ENCODE measurements at regions not wholly inside any gene's neighbourhood (a gene's known extent, or its start where the extent isn't known, plus 50 kb on each side); places are given as distances from the start of the nearest gene placed in this dataset.
A peak's percentile ranks its signal among the peaks of the same experiment; 100 is the strongest.

DNA sequence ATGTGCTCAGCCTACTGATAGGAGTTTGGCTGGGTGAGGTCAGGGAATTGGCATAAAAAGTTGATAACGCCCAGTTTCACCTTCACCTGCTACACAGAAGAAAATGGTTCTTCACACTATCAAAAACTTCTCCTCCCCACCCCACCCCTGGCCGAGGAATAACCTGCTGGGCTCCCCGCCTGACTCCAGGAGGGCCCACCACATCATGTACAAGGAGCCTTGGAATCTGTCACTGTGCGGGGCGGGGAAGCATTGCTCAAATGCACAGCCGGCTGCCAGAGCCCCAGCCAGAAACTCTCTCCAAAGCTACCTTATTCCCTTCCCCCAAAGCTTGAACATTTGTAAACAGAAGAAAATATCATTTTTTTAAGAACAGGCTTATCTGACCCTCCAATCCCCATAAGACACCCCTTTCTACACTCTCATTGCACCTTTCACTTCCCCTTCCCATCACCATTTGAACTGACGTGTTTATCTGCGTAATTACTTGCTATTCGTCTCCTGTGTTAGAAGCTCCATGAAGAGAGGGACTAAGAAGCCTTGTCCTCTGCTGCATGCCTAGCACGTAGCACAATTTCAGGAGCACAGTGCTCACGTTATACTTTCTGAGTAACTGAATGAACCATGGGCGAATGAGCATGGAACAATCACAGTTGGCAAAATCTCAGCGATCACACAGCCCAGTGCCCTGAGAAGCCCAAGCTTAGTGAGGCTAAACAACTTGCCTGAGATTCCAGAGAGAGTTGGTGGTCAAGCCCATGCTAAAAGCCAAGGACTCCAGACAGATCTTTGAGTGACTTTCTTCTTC lies 82.9 kb downstream of the HES1 start:
- no peak for DNase-seq (ENCODE audit: low spot score)

DNA sequence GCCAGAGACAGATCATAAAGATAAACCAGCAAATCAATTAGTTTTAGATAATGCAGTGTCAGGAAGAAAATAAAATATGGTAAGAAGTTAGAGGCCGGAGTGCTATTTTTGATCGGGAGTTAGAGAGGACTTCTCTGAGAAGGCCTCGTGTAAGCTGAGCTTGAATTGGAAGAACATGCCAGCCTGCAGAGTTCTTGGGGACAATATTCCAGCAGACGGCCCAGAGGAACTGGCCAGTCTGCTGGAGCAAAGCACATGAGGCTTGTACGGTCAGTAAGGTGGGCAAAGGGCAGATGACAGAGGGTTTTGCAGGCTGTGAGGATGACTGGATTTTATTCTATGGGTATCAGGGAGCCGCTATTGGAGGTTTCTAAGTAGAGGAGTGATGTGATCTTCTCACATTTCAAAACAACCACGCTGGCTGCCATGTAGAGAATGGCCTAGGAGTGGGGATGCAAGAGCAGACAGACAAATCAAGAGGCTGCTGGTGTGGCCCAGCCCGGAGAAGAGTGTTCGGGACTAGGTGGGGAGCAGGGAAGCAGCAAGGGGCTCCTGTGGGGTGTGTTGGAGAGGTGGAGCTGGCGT lies 84.0 kb downstream of the HES1 start:
- DNase-seq (ENCODE audit: low spot score): no peak

DNA sequence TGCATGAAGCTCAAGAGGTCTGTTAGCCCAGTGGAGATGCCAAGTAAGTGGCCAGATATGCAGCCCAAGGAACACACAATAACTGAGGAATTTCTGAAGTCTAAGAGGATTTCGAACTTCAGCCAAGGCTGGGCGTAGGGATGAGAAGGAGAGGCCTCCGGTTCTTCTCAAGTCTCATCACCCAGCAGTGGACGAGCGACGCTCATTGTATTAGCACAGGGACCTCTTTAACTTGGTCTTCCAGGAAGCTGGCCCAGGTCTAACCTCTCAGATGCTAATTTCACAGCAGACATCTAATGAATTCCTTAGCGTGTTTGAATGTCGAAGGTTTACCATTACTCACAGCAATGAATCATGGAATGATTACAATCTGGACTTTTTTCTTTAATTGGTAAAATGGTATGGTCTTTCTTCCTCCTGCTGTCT lies 85.0 kb downstream of the HES1 start:
- no peak for DNase-seq (ENCODE audit: low spot score)

DNA sequence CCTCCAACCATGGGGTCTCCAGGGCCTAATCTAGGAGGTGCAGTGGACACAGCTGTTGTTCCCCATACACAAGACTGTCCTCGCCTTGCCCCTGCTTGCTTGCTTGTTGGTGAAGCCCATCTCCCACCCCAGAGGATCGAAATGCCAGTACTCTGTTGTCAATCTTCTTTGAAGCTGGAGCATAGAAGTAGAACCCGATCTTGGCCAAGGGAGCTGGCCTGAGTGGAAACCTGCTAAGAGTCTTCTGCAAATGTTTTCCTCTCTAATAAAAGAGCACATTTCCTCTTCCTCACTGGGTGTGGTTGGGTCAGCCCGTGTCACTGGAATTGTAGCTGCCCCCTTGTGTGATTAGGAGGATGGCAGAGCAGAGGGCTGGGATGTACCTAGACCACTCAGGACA lies 85.4 kb downstream of the HES1 start:
- DNase-seq (ENCODE audit: low spot score): no peak

DNA sequence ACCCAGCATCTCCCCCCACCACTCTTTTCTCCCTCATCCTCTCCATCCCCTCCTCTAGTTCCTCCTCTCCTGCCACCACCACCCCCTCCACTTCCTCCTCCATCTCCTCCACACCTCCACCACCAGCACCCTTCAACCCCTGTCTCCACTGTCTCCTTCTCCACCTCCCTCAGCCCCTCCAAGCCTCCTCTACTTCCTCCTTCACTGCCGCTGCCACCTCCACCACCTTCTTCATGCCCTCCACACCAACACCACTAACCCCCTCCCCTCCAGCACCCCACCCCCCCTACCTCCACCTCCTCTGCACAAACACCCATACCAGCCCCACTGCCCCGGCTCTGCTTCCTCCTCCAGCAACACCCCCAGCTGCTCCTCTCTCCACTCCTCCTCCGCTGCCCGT lies 88.0 kb downstream of the HES1 start:
- DNase-seq (ENCODE audit: low spot score): no peak

DNA sequence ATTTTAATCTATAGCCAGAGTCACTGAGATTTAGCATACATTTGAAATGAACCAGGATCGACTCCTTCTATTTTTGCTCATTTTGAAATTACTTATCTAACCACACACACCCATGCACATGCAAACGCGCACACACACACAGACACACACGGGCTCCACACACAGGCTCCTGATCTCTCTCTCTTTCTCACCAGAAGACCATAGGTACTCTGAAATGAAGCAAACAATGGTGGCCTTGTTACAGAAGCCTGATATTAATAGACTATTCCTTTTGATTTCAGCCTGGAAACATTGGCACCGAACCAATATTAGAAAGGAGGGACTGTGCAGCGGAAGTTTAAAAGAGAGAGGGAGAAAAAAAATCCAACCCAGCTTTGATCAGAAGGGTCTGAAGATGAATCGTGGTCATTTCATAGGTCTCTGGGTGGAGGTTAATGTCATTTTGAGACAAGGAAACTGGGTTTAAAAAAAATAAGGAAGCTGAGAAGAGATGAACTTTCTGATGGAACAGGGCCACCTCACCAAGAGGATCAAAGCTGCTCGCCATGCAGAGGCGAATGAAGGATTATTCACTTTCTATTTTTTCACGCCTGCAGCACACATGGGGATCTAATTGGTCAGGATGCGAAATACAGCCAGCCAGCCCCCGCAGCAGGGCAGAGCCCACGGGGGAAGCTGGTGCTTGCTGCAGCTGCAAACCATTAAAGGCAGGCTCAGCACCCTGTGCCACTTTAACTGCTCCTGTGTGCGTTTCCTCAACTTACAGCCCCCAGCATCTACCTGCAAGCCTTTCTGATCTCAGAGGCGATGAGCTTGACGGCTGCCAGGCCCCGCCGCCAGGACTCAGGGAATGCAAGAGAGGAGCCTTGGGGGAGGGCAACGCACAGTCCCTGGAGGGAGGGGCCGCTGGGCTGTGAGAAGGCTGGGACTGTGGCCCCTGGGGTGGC lies 88.8 kb downstream of the HES1 start:
- peak; percentile 45 for DNase-seq (ENCODE audit: low spot score)

DNA sequence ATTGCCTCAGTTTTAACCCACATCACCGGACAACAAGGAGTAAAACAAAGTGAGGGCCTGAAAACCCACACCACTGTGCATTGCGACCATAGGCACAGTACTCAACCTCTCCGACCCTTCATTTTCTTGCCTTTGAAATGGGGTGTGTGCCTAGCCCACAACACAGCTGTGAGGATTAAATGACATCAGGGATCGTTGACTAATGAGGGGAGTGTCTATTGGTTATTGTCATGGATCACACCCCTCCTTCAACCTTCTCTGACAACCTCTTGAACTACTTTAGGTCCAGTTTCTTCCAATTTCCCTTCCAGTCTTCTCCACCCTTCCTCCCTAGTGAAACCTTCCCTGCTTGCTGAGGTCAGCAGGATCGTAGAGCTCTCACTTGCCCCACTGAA lies 89.5 kb downstream of the HES1 start:
- no peak for DNase-seq (ENCODE audit: low spot score)

DNA sequence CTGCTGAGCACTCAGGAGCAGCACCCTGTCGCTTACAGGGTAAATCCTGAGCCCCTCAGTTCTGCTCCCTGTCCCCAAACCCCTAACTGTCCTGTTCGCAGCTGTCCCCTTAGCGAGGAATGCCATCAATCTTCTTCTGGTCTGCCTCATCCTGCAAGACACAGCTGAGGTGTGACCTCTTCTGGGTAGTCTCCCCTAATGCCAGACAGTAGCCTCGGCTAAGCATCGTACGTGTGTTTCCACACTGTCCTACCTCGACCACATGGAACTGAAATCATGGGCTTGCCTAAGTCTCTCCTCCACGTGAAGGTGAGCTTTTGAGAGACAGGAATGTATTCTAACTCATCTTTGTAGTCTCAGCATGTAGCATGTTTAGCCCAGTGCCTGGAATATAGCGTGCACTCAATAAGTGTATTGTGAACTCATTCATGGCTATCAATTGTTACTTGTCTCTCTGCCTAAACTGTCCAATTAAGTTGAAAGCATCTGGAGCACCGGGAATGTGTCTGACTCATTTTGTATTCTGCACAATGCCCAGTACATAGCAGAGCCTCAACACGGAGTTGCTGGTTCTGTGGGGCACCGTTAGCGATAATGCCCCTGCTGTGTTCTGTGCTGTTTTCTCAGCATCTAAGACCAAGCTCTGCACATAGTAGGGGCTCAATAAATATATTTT lies 90.2 kb downstream of the HES1 start:
- DNase-seq (ENCODE audit: low spot score): no peak

DNA sequence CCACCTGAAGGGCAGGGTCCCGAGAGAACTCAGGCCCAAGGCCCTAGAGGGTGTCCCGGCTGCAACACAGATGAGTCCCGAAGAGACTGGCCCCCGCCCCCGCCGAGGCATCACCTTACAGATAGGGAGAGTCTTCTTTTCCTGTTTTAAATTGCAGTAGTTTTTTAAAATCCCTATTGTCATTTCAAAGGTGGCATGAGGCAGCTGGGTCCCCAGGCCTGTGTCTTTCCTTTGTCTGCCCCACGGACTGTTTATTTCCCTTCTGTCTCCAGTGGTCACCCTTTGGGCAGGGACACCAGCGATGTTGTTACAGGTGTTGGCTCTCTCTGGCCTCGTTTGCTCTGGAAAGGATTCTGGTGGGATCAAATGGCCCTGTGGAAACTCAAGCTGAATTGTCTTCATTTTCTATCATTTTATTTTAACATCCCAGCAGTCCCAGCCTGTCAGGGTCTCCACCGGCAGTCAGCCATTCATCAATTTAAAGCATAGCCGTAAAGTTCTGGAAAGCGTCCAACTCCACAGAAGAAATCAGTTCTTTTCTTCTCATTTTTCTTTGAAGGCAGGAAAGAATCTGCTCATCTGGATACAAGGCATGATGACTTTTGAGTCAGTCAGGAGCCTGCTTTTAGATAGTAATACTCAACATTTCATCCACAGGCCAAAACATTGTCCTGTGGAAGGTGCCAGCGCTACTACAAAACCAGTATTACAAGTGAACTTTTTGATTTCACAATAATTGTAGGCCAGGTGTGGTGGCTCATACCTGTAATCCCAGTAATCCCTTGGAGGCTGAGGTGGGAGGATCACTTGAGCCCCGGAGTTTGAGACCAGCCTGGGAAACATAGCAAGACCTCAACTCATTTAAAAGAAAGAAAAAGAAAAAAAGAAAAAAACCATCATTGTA lies 96.2 kb downstream of the HES1 start:
- no peak for DNase-seq (ENCODE audit: low spot score)

DNA sequence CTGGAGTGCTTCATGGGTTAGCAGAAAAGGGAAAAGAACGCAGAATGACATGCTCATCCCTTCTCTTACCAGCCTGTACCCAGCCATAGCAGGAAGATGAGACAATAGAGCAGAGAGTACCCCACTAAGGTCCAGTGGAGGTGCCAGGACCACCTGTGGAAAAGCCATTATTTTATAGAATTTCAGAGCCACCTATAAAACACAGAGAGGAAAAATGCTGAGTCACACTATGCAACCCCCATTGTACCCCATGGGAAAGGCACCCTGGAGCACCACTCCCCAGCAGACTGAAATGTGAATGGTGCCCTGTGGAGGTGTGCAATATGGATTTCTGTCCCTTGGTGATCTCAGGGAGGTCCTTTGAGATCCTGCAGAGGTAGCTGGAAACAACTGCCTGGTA lies 97.2 kb downstream of the HES1 start:
- DNase-seq (ENCODE audit: low spot score): no peak

DNA sequence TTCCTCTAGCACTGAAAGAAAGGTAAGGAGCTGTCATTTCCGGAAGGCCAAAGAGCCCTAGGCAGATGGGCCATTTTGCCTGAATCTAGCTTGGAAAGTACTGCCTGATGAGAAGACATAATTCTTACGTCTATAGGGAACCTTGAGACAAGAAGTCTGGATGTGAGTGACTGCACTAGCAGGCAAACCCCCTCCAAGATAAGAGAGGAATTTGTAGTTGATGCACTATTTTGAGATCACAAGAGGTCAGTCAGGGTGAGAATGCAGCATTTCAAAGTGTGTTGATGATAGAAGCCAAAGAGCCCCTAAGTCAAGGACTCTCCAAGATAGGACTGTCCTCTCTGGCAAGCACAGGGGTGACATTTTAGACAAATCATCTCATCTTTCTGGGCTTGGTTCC lies 99.2 kb downstream of the HES1 start:
- DNase-seq (ENCODE audit: low spot score): no peak

DNA sequence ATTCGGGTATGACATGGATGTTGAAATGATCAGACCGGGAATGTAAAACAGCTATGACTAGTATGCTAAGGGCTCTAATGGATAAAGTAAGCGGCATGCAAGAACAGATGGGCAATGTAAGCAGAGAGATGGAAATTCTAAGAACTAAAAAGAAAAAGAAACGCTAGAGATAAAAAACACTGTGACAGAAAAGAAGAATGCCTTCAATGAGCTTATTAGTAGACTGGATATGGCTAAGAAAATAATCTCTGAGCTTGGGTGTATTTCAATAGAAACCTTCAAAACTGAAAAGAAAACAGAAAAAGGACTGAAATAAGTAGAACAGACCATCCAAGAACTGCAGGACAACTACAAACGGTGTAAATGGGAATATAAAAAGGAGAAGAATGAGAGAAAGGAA lies 101.2 kb downstream of the HES1 start:
- no peak for DNase-seq (ENCODE audit: low spot score)

DNA sequence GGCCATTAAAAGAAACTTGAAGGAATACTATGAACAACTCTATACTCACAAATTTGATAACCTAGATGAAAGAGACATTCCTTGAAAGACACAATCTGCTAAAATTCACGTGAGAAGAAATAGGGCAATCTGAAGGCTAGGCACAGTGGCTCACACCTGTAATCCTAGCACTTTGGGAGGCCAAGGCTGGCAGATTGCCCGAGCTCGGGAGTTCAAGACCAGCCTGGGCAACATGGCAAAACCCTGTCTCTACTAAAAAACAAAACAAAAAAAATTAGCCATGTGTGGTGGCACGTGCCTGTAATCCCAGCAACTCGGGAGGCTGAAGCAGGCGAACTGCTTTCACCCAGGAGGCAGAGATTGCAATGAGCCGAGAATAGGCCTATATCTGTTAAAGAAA lies 104.8 kb downstream of the HES1 start:
- DNase-seq (ENCODE audit: low spot score): no peak

DNA sequence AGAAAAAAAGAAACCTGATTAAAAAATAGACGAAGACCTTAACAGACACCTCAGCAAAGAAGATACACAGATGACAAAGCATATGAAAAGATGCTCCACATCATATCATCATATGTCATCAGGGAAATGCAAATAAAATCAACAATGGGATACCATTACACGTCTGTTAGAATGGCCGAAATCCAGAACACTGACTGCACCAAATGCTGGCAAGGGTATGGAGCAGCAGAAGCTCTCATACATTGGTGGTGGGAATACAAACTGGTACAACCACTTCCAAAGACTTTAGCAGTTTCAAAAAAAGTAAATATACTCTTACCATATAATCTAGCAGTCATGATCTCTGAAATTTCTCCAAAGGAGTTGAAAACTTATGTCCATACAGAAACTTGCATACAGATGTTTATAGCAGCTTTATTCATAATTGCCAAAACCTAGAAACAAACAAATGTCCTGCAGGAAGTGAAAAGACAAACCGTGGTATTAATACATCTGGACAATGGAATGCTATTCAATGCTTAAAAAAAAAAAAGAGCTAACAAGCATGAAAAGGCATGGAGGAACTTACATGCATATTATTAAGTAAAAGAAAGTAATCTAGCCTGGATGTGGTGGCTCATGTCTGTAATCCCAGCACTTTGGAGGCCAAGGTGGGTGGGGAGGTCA lies 107.4 kb downstream of the HES1 start:
- DNase-seq (ENCODE audit: low spot score): no peak

DNA sequence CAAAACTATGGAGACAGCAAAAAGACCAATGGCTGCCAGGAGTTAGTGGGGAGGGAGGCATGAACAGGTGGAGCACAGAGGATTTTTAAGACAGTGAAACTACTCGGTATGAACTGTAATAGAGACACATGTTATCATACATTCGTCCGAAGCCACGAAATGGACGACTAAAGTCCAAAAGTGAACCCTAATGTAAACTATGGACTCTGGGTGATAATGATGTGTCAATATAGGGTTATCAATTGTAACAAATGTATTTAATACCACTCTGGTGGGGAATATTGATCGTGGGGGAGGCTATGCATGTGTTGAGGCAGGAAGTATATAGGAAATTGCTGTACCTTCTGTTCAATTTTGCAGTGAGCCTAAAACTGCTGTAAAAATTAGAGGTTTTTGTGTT lies 107.0 kb downstream of the CPN2 start:
- no peak for DNase-seq (ENCODE audit: low spot score)

DNA sequence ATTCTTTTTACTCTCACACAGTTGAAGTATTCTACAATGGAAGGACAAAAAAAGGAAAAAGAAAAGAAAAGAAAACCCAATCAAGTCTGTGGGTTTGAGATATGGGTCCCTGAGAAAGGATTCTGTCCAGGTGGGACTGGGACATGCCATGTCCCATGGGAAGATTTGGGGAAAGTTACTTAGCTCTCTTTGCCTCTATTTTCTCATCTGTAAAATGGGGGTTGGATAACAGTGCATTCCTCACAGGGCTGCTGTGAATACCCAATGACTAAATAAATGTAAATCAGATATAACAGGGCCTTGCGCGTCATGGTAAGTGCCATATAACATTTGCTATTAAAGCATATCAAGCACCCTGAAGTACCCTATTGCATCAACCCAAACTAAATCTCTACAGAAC lies 105.7 kb downstream of the CPN2 start:
- no peak for DNase-seq (ENCODE audit: low spot score)

DNA sequence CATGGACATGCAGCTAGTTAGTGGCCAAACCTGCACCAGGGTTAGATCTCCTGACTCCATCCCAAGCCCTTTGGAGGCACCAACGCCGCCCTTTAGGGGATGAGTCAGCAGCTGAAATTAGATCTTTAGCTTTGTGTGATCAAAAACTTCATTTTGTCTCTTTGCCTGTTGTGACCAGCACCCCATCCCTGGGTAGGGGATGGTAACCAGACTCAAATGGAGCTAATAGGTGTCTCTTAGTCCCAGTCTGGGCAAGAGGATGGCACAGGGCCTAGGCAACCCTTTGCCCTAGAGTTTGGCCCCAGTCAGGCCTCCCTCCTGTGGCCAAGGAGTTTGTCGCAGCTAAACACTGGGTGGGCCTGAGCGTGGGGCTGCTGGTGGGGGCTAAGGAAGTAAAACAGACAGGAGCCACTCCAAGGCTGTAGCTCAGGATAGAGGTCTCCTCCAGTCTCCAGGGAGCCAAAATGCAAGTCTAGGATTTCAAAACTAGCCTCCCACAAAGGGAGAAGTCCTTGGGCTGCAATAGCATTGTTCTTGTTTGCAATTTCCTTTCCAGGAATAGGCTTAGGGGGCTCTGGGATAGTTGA lies 105.1 kb downstream of the CPN2 start:
- no peak for DNase-seq (ENCODE audit: low spot score)

DNA sequence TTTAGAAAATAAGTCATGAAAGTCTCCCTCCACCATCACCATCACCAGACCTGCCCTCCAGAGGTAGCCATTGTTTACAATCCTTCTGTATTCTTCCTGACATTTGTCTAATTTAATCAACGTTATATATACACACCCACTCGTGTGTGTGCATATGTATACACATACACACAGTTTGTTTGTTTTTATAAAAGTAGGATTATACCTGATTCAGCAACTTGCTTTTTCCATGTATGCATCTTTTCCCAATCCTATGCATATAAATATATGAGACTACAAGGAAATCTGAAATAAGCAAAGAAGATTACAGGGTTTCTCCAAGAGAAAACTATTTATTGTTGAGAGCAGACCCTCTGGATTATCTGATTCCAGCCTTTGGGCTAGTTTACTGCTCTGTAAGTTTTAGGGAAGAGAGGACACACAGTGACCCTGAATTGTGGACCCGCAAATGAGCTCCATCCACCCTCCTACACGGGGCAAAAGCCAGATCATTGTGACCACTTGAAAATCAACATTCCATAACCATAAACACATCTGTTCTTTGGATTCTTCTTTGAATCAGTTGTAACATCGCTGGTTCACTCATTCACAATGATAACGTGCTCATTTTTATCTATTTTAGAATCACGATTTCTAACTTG lies 104.3 kb downstream of the CPN2 start:
- DNase-seq (ENCODE audit: low spot score): no peak

DNA sequence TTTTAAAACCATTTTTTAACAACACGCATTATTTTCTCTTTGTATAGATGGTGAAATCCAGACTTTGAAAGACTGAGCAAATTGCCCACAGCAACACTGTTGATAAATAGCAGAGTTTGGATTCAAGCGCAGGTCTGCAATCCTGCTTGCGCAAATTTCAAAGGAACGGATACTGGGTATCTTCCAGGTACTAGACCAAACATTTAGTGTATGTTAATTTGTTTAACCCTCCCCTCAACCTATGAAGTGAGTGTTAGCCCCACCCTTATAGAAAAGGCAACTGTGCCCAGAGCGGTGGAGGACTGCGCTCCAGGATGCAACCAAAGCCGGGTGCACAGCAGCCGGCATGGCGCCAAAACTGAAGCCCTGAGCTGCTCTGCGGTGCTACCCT lies 103.8 kb downstream of the CPN2 start:
- DNase-seq (ENCODE audit: low spot score): no peak
